ENCODE measurements at regions not wholly inside any gene's neighbourhood (a gene's known extent, or its start where the extent isn't known, plus 50 kb on each side); places are given as distances from the start of the nearest gene placed in this dataset.

- H3K4me2 ChIP-seq = no peak overlapping the region
- H3K27ac ChIP-seq (ENCODE audit: low read depth in 2 of 2, low read length in 1 of 2) = no peak overlapping the region
- no peak overlapping the region for H3K9ac ChIP-seq
- no peaks in the 10 kb centered on the region for H3F3A ChIP-seq (replicated peaks; ENCODE audit: insufficient read depth)
- no peaks in the 10 kb centered on the region; the same call in 1 of the 2 replicates for H3K9me2 ChIP-seq
- no peak for TF ChIP-seq REST (IDR thresholded peaks at IDR 0.05; ENCODE audit: low read depth, low read length)
- no peak for TF ChIP-seq MEF2A (IDR thresholded peaks at IDR 0.05; ENCODE audit: borderline replicate concordance, low read depth)
- TF ChIP-seq TEAD4 (IDR thresholded peaks at IDR 0.05; ENCODE audit: borderline replicate concordance, insufficient read depth) = no peak
- TF ChIP-seq CHD2 (IDR thresholded peaks at IDR 0.05; ENCODE audit: low read length, partially characterized antibody) = no peak
- no peak for TF ChIP-seq NRF1 (IDR thresholded peaks at IDR 0.05; ENCODE audit: low read depth, low read length)
- TF ChIP-seq GATA2 (CRISPR knock-in tag; IDR thresholded peaks at IDR 0.05) = no peak
- TF ChIP-seq SIN3A (IDR thresholded peaks at IDR 0.05; ENCODE audit: borderline replicate concordance, low read depth, low read length) = no peak
- no peak for TF ChIP-seq USF2 (IDR thresholded peaks at IDR 0.05; ENCODE audit: borderline replicate concordance, low read depth, low read length)
- no peak for TF ChIP-seq FOSL2 (IDR thresholded peaks at IDR 0.05; ENCODE audit: borderline replicate concordance, low read depth)
- TF ChIP-seq TCF12 (IDR thresholded peaks at IDR 0.05) = no peak
- no peak for TF ChIP-seq FOXJ3 (CRISPR knock-in tag; IDR thresholded peaks at IDR 0.05)
- no peak for TF ChIP-seq EZH2phosphoT487 (IDR thresholded peaks at IDR 0.05; ENCODE audit: borderline replicate concordance, low read depth)
- TF ChIP-seq, protein P1, sequence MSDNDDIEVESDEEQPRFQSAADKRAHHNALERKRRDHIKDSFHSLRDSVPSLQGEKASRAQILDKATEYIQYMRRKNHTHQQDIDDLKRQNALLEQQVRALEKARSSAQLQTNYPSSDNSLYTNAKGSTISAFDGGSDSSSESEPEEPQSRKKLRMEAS (IDR thresholded peaks at IDR 0.05; ENCODE audit: low read depth) = no peak
- TF ChIP-seq, protein P2, sequence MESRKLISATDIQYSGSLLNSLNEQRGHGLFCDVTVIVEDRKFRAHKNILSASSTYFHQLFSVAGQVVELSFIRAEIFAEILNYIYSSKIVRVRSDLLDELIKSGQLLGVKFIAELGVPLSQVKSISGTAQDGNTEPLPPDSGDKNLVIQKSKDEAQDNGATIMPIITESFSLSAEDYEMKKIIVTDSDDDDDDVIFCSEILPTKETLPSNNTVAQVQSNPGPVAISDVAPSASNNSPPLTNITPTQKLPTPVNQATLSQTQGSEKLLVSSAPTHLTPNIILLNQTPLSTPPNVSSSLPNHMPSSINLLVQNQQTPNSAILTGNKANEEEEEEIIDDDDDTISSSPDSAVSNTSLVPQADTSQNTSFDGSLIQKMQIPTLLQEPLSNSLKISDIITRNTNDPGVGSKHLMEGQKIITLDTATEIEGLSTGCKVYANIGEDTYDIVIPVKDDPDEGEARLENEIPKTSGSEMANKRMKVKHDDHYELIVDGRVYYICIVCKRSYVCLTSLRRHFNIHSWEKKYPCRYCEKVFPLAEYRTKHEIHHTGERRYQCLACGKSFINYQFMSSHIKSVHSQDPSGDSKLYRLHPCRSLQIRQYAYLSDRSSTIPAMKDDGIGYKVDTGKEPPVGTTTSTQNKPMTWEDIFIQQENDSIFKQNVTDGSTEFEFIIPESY (IDR thresholded peaks at IDR 0.05; ENCODE audit: borderline replicate concordance, low read depth) = no peak
- no peak for TF ChIP-seq FOXM1 (IDR thresholded peaks at IDR 0.05; ENCODE audit: low read depth)
- TF ChIP-seq RXRA (IDR thresholded peaks at IDR 0.05; ENCODE audit: borderline replicate concordance, low read depth) = no peak
- TF ChIP-seq, protein P3, sequence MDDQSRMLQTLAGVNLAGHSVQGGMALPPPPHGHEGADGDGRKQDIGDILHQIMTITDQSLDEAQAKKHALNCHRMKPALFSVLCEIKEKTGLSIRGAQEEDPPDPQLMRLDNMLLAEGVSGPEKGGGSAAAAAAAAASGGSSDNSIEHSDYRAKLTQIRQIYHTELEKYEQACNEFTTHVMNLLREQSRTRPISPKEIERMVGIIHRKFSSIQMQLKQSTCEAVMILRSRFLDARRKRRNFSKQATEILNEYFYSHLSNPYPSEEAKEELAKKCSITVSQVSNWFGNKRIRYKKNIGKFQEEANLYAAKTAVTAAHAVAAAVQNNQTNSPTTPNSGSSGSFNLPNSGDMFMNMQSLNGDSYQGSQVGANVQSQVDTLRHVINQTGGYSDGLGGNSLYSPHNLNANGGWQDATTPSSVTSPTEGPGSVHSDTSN (IDR thresholded peaks at IDR 0.05) = no peak
- no peaks in the 10 kb centered on the region; a peak in 1 of 4 replicates for H3K4me1 ChIP-seq (ENCODE audit: control insufficient read depth in 1 of 2, insufficient read depth in 2 of 2, low read depth in 1 of 2, low read length in 1 of 2)
- no peak overlapping the region for H2AFZ ChIP-seq (ENCODE audit: low read depth)
- POLR2A ChIA-PET = no interaction called here
- no peaks in the 10 kb centered on the region for H3K79me2 ChIP-seq (ENCODE audit: insufficient read depth)
- no peaks in the 10 kb centered on the region for H3K36me3 ChIP-seq (replicated peaks in 1 of 2; ENCODE audit: control insufficient read depth in 1 of 2, insufficient read depth in 2 of 2, low read length in 1 of 2)
- WGBS (ENCODE audit: low lambda C conversion rate) = 41% methylated on average over 1 of the region's 1 CpG
- H3K9me3 ChIP-seq = no peaks in the 10 kb centered on the region
- no peak for DNase-seq
- H3K4me3 ChIP-seq (ENCODE audit: low read depth in 2 of 2, low read length in 1 of 2) = no peak overlapping the region
- no peaks in the 10 kb centered on the region for H4K20me1 ChIP-seq (ENCODE audit: insufficient read depth)
- no peaks in the 10 kb centered on the region for H3K27me3 ChIP-seq (ENCODE audit: insufficient read depth)
- CTCF ChIA-PET = interaction anchor here (0.7 kb wide), 1 partner anchor 245 kb away, joined by 3 read pairs; no protein-coding TSS in a partner anchor
Observed at GRCh38 chr13:69069554-69070133, 1038.0 kb upstream of the ATXN8OS start.

Measured in SK-N-SH (cell line).